ENCODE measurements at regions not wholly inside any gene's neighbourhood (a gene's known extent, or its start where the extent isn't known, plus 50 kb on each side); places are given as distances from the start of the nearest gene placed in this dataset.
"Not testable (repeated sequence)": the region's sequence is repeated elsewhere in the genome, so short reads cannot be mapped to it uniquely, and the experiment has no call there.

- TF ChIP-seq RAD21 (IDR thresholded peaks at IDR 0.05; ENCODE audit: low read length); POLR2AphosphoS5 (IDR thresholded peaks at IDR 0.05; ENCODE audit: low read depth, low read length); TAF1 (IDR thresholded peaks at IDR 0.05; ENCODE audit: borderline replicate concordance, low read depth, low read length); MEF2A (IDR thresholded peaks at IDR 0.05; ENCODE audit: borderline replicate concordance, low read depth); CTCF (IDR thresholded peaks at IDR 0.05); MXI1 (IDR thresholded peaks at IDR 0.05; ENCODE audit: low read depth, low read length); GABPA (IDR thresholded peaks at IDR 0.05; ENCODE audit: low read depth); NFIC (IDR thresholded peaks at IDR 0.05; ENCODE audit: borderline replicate concordance); REST (IDR thresholded peaks at IDR 0.05; ENCODE audit: low read depth, low read length); USF1 (IDR thresholded peaks at IDR 0.05; ENCODE audit: borderline replicate concordance, low read depth); FOXJ3 (CRISPR knock-in tag; IDR thresholded peaks at IDR 0.05); USF2 (IDR thresholded peaks at IDR 0.05; ENCODE audit: borderline replicate concordance, low read depth, low read length): not testable (repeated sequence)
Measured at GRCh38 chr4:9009792-9010191, 138.2 kb upstream of the HMX1 start.
